GM18502 (cell line): ENCODE measurements at regions not wholly inside any gene's neighbourhood (a gene's known extent, or its start where the extent isn't known, plus 50 kb on each side); places are given as distances from the start of the nearest gene placed in this dataset.

Experiments
- ATAC-seq: cut with Tn5 transposase; IDR thresholded peaks from one replicate; pipeline ENCODE4 v1.9.1; 2021; ENCODE audit warnings: mild to moderate bottlenecking; ENCODE audit not compliant: unreplicated experiment, poor library complexity

- ATAC-seq = no peak
These were observed 326.0 kb downstream of the TEX29 start for GRCh38 chr13:111646456-111646855.

GRCh38 chr13:111648885-111649284 is 328.4 kb downstream of the TEX29 start:
- ATAC-seq = no peak

- no peak for ATAC-seq
These were observed 330.2 kb downstream of the TEX29 start for GRCh38 chr13:111650626-111651025.

- ATAC-seq = no peak
These were observed 332.2 kb downstream of the TEX29 start for GRCh38 chr13:111652676-111653075.

GRCh38 chr13:111654531-111654930 is 334.1 kb downstream of the TEX29 start:
- no peak for ATAC-seq

GRCh38 chr13:111656439-111656838 is 336.0 kb downstream of the TEX29 start:
- ATAC-seq = no peak

GRCh38 chr13:111657013-111657412 is 336.6 kb downstream of the TEX29 start:
- ATAC-seq = no peak

GRCh38 chr13:111658145-111659100 is 338.0 kb downstream of the TEX29 start:
- ATAC-seq = no peak

GRCh38 chr13:111659219-111659775 is 338.9 kb downstream of the TEX29 start:
- ATAC-seq = no peak

- no peak for ATAC-seq
These were observed 339.4 kb downstream of the TEX29 start for GRCh38 chr13:111659842-111660241.

GRCh38 chr13:111661052-111661451 is 340.6 kb downstream of the TEX29 start:
- no peak for ATAC-seq

- no peak for ATAC-seq
These were observed 341.3 kb downstream of the TEX29 start for GRCh38 chr13:111661776-111662175.

- no peak for ATAC-seq
These were observed 342.0 kb downstream of the TEX29 start for GRCh38 chr13:111662451-111662850.

- no peak for ATAC-seq
These were observed 342.5 kb downstream of the TEX29 start for GRCh38 chr13:111662895-111663294.

- no peak for ATAC-seq
These were observed 343.1 kb downstream of the TEX29 start for GRCh38 chr13:111663505-111663904.

GRCh38 chr13:111663953-111664421 is 343.5 kb downstream of the TEX29 start:
- ATAC-seq = no peak

- no peak for ATAC-seq
These were observed 344.3 kb downstream of the TEX29 start for GRCh38 chr13:111664696-111665095.

- ATAC-seq = no peak
These were observed 345.3 kb downstream of the TEX29 start for GRCh38 chr13:111665691-111666095.

GRCh38 chr13:111666164-111666776 is 345.8 kb downstream of the TEX29 start:
- ATAC-seq = no peak

- ATAC-seq = no peak
These were observed 347.3 kb downstream of the TEX29 start for GRCh38 chr13:111667757-111668156.

- no peak for ATAC-seq
These were observed 348.0 kb downstream of the TEX29 start for GRCh38 chr13:111668451-111668850.
